SK-N-SH (cell line): ENCODE measurements at regions not wholly inside any gene's neighbourhood (a gene's known extent, or its start where the extent isn't known, plus 50 kb on each side); places are given as distances from the start of the nearest gene placed in this dataset.

Experiments
- CHD2 ChIP-seq: fragments of 150-350 bp; IDR thresholded peaks from 2 replicates; pipeline ENCODE4 v1.6.1; 2018; ENCODE audit warnings: low read length; ENCODE audit not compliant: partially characterized antibody
- CTCF ChIP-seq: fragments of 200-600 bp; sonication (generic); IDR thresholded peaks from 2 replicates; pipeline ENCODE4 v1.6.1; 2017; ENCODE audit warnings: antibody characterized with exemption, mild to moderate bottlenecking, moderate library complexity
- MXI1 ChIP-seq: IDR thresholded peaks from 2 replicates; pipeline ENCODE4 v1.6.1; 2012; ENCODE audit warnings: mild to moderate bottlenecking, low read depth, low read length, improper control_type of control experiment
- NFIC ChIP-seq: IDR thresholded peaks from 2 replicates; pipeline ENCODE4 v1.4.0; 2012; ENCODE audit warnings: borderline replicate concordance
- POLR2AphosphoS5 ChIP-seq: IDR thresholded peaks from 2 replicates; pipeline ENCODE4 v1.6.1; 2012; ENCODE audit warnings: low read depth, low read length
- USF1 ChIP-seq: IDR thresholded peaks from 2 replicates; pipeline ENCODE4 v1.4.0; 2012; ENCODE audit warnings: low read depth, borderline replicate concordance

GRCh38 chr3:8147711-8148110, 353.9 kb upstream of the LMCD1 start:
- no peak for TF ChIP-seq CTCF
- TF ChIP-seq NFIC, result no peak
- TF ChIP-seq POLR2AphosphoS5, result no peak
- no peak for TF ChIP-seq CHD2
- TF ChIP-seq USF1, result no peak
- no peak for TF ChIP-seq MXI1
